OCI-LY7 (cell line): ENCODE measurements at regions not wholly inside any gene's neighbourhood (a gene's known extent, or its start where the extent isn't known, plus 50 kb on each side); places are given as distances from the start of the nearest gene placed in this dataset.

ENCODE experiments used
- BruUV-seq: library from RNA; stranded (reverse); fragments of 400-500 nt; replicated peaks from 2 replicates; lab custom pipeline; 2021; lab: Mats Ljungman, UMichigan
- CTCF ChIA-PET: fragments of 300-600 bp; sonication (Branson Sonifier 250); formaldehyde crosslinking; loops from one replicate; lab custom pipeline; 2022; ENCODE audit warnings: antibody characterized with exemption; ENCODE audit not compliant: unreplicated experiment; lab: Charles Lee
- POLR2A ChIA-PET: fragments of 300-600 bp; sonication (Branson Sonifier 250); formaldehyde crosslinking; loops from one replicate; lab custom pipeline; 2022; ENCODE audit warnings: antibody characterized with exemption; lab: Charles Lee
- DNase-seq: peaks from one replicate; pipeline ENCODE4 v3.0.0-alpha.2; 2015; ENCODE audit warnings: low spot score
- H2AFZ ChIP-seq: fragments of 200-600 bp; sonication (generic), shearing (Covaris generic); 2 replicates; pipeline ENCODE4 v1.6.1; 2014; ENCODE audit warnings: mild to moderate bottlenecking, antibody characterized with exemption, low read length, moderate library complexity
- H3K27ac ChIP-seq: fragments of 200-600 bp; sonication (generic); 2 replicates; pipeline ENCODE4 v1.5.1; 2014; ENCODE audit warnings: mixed run types, low read depth, mild to moderate bottlenecking, moderate library complexity, low read length, inconsistent platforms; ENCODE audit not compliant: poor library complexity, severe bottlenecking
- H3K36me3 ChIP-seq: fragments of 200-600 bp; sonication (generic); 2 replicates; pipeline ENCODE4 v1.6.1; 2014; ENCODE audit warnings: mild to moderate bottlenecking, antibody characterized with exemption, low read length, moderate library complexity, mixed read lengths; ENCODE audit not compliant: insufficient read depth
- H3K4me1 ChIP-seq: fragments of 200-600 bp; sonication (generic); 2 replicates; pipeline ENCODE4 v1.5.1; 2014; ENCODE audit warnings: mild to moderate bottlenecking, low read length; ENCODE audit not compliant: insufficient read depth, poor library complexity, severe bottlenecking
- H3K4me2 ChIP-seq: fragments of 200-600 bp; sonication (generic); 2 replicates; pipeline ENCODE4 v1.6.1; 2014; ENCODE audit warnings: mild to moderate bottlenecking, low read length
- H3K4me3 ChIP-seq: fragments of 200-600 bp; sonication (generic); 2 replicates; pipeline ENCODE4 v1.5.1; 2014; ENCODE audit warnings: mild to moderate bottlenecking, low read depth, low read length; ENCODE audit not compliant: poor library complexity, severe bottlenecking
- H3K79me2 ChIP-seq: fragments of 200-600 bp; sonication (generic); 2 replicates; pipeline ENCODE4 v1.6.1; 2016; ENCODE audit warnings: low read depth, mild to moderate bottlenecking, low read length, moderate library complexity, mixed read lengths; ENCODE audit not compliant: insufficient read depth
- H3K9me2 ChIP-seq: fragments of 200-600 bp; sonication (generic); 2 replicates; pipeline ENCODE4 v1.6.1; 2016; ENCODE audit warnings: mild to moderate bottlenecking, low read length, mixed read lengths; ENCODE audit not compliant: insufficient read depth
- H3K9me3 ChIP-seq: fragments of 200-600 bp; sonication (generic); 2 replicates; pipeline ENCODE4 v1.6.1; 2014; ENCODE audit warnings: mild to moderate bottlenecking, mixed run types, low read length, mixed read lengths
- H4K20me1 ChIP-seq: fragments of 200-600 bp; sonication (generic); 2 replicates; pipeline ENCODE4 v1.6.1; 2014; ENCODE audit warnings: mild to moderate bottlenecking, antibody characterized with exemption, low read length, moderate library complexity, mixed read lengths; ENCODE audit not compliant: insufficient read depth
- CTCF ChIP-seq: fragments of 200-600 bp; sonication (generic); conservative IDR thresholded peaks from 2 replicates; pipeline ENCODE4 v1.5.1; 2014; ENCODE audit warnings: mild to moderate bottlenecking, antibody characterized with exemption, low read length, moderate library complexity, mixed read lengths
- EZH2phosphoT487 ChIP-seq: fragments of 200-600 bp; sonication (generic); IDR thresholded peaks from 2 replicates; pipeline ENCODE4 v1.6.1; 2018; ENCODE audit warnings: low read depth, borderline replicate concordance, mild to moderate bottlenecking, mixed run types, antibody characterized with exemption, low read length, moderate library complexity, mixed read lengths
- intact Hi-C: fragments of 100-400 bp; cut with micrococcal nuclease; formaldehyde crosslinking; loops from one replicate; pipeline ENCODE4 v1.10.0; 2022; ENCODE audit not compliant: unreplicated experiment

GRCh38 chrX:39601231-39602177 lies 496.3 kb downstream of the BCOR start:
- DNase-seq, result no peak
- H3K4me3 ChIP-seq, result no peak overlapping the region
- TF ChIP-seq EZH2phosphoT487, result no peak
- TF ChIP-seq CTCF, result no peak
- ChIA-PET CTCF (no interaction called here), POLR2A (no interaction called here)
- H4K20me1 ChIP-seq, result no peaks in the 10 kb centered on the region
- no peaks in the 10 kb centered on the region for H3K9me2 ChIP-seq
- no peak overlapping the region for H3K27ac ChIP-seq
- no peak overlapping the region for H3K4me2 ChIP-seq
- BruUV-seq, result no TSS peak
- intact Hi-C loops, result no loop called here
- H3K9me3 ChIP-seq, result no peaks in the 10 kb centered on the region
- no peaks in the 10 kb centered on the region for H3K4me1 ChIP-seq
- H2AFZ ChIP-seq, result no peak overlapping the region
- H3K79me2 ChIP-seq, result no peaks in the 10 kb centered on the region
- no peaks in the 10 kb centered on the region for H3K36me3 ChIP-seq

GRCh38 chrX:39602195-39602594 lies 495.6 kb downstream of the BCOR start:
- H3K36me3 ChIP-seq, result no peaks in the 10 kb centered on the region
- H3K9me2 ChIP-seq, result no peaks in the 10 kb centered on the region
- TF ChIP-seq CTCF, result no peak
- TF ChIP-seq EZH2phosphoT487, result no peak
- no peak for DNase-seq
- no peak overlapping the region for H3K27ac ChIP-seq
- no peaks in the 10 kb centered on the region for H3K4me1 ChIP-seq
- intact Hi-C loops, result no loop called here
- no peaks in the 10 kb centered on the region for H3K79me2 ChIP-seq
- H3K9me3 ChIP-seq, result no peaks in the 10 kb centered on the region
- no peaks in the 10 kb centered on the region for H4K20me1 ChIP-seq
- H2AFZ ChIP-seq, result no peak overlapping the region
- H3K4me2 ChIP-seq, result no peak overlapping the region
- BruUV-seq, result no TSS peak
- POLR2A ChIA-PET, result no interaction called here
- H3K4me3 ChIP-seq, result no peak overlapping the region
- CTCF ChIA-PET, result no interaction called here

- ChIA-PET POLR2A (no interaction called here), CTCF (no interaction called here)
- Histone ChIP-seq H3K4me1 (no peaks in the 10 kb centered on the region), H3K27ac (no peak overlapping the region), H3K9me3 (no peaks in the 10 kb centered on the region), H2AFZ (no peak overlapping the region), H3K4me3 (no peak overlapping the region), H3K4me2 (no peak overlapping the region), H3K9me2 (no peaks in the 10 kb centered on the region), H3K79me2 (no peaks in the 10 kb centered on the region), H3K36me3 (no peaks in the 10 kb centered on the region), H4K20me1 (no peaks in the 10 kb centered on the region)
- BruUV-seq, result no TSS peak
- no peak for TF ChIP-seq CTCF
- no peak for TF ChIP-seq EZH2phosphoT487
- intact Hi-C loops, result no loop called here
- no peak for DNase-seq
Measured at GRCh38 chrX:39603230-39603629, 494.5 kb downstream of the BCOR start.
